HepG2 (cell line): ENCODE measurements at regions not wholly inside any gene's neighbourhood (a gene's known extent, or its start where the extent isn't known, plus 50 kb on each side); places are given as distances from the start of the nearest gene placed in this dataset.

Experiments
- ATAC-seq: fragments of 200-7000 bp; cut with Tn5 transposase; 3 replicates; pipeline ENCODE4 v1.9.1; 2020; ENCODE audit warnings: mild to moderate bottlenecking, moderate library complexity
- BruUV-seq: library from RNA; stranded (reverse); fragments of 400-500 nt; replicated peaks from 2 replicates; lab custom pipeline; 2021; lab: Mats Ljungman, UMichigan
- CTCF ChIA-PET: fragments of 300-600 bp; formaldehyde crosslinking; extraction: SDS; loops from one replicate; lab custom pipeline; 2021; ENCODE audit warnings: low total read pairs, inconsistent platforms, low intra/inter-chr PET ratio; lab: Yijun Ruan, JAX
- POLR2A ChIA-PET: fragments of 350-600 bp; sonication (Branson Sonifier 250); formaldehyde crosslinking; loops from one replicate; lab custom pipeline; 2020; ENCODE audit warnings: antibody characterized with exemption, inconsistent platforms; lab: Yijun Ruan, JAX
- DNase-seq: peaks from one replicate; pipeline ENCODE4 v3.0.0-alpha.2; 2015; ENCODE audit warnings: low spot score
- FAIRE-seq: peaks from 3 replicates; lab custom pipeline; 2011; peaks lifted over from hg19 to GRCh38; lab: Jason Lieb, UNC
- H2AFZ ChIP-seq: one replicate; pipeline ENCODE4 v1.6.1; 2011; ENCODE audit warnings: low read length, inconsistent platforms
- H3K27ac ChIP-seq: fragments of 300-600 bp; 3 replicates; pipeline ENCODE4 v1.8.0; 2011; ENCODE audit warnings: mixed run types, mild to moderate bottlenecking, mixed read lengths, low read length, inconsistent platforms; ENCODE audit not compliant: insufficient read depth; ENCODE audit errors: extremely low read length
- H3K27me3 ChIP-seq, 2 experiments: fragments of 200-600 bp in 1 of 2; 2 replicates in 1 of 2; 3 replicates in 1 of 2; pipeline versions ENCODE4 v1.6.0 to v1.8.0; 2011; ENCODE audit warnings: low read length in 2 of 2, mild to moderate bottlenecking in 2 of 2, moderate library complexity in 2 of 2, inconsistent platforms in 1 of 2; ENCODE audit not compliant: insufficient read depth in 2 of 2, control insufficient read depth in 1 of 2
- H3K36me3 ChIP-seq, 2 experiments: fragments of 200-600 bp in 1 of 2; replicated peaks in 1 of 2; 2 replicates in 1 of 2; 3 replicates in 1 of 2; pipeline versions ENCODE4 v1.5.1 to v1.8.0; 2011; ENCODE audit warnings: low read length in 2 of 2, inconsistent platforms in 1 of 2; ENCODE audit not compliant: insufficient read depth in 2 of 2, control insufficient read depth in 1 of 2
- H3K4me1 ChIP-seq: 2 replicates; pipeline ENCODE4 v1.5.1; 2012; ENCODE audit warnings: low read length, inconsistent platforms; ENCODE audit not compliant: insufficient read depth
- H3K4me2 ChIP-seq: 2 replicates; pipeline ENCODE4 v1.6.0; 2011; ENCODE audit warnings: low read depth, low read length, inconsistent platforms
- H3K4me3 ChIP-seq, 3 experiments: fragments of 200-600 bp in 1 of 3; sonication (generic), shearing (Covaris generic) in 1 of 3; replicated peaks in 1 of 3; 2 replicates each; pipeline ENCODE4 v1.5.1; 2011 to 2016; ENCODE audit warnings: low read length in 3 of 3, inconsistent platforms in 2 of 3, low read depth in 2 of 3, mild to moderate bottlenecking in 2 of 3, control low read depth in 1 of 3, mixed read lengths in 1 of 3; ENCODE audit not compliant: insufficient read depth in 1 of 3
- H3K79me2 ChIP-seq: one replicate; pipeline ENCODE4 v1.6.1; 2011; ENCODE audit warnings: low read length, inconsistent platforms; ENCODE audit not compliant: insufficient read depth
- H3K9ac ChIP-seq: 2 replicates; pipeline ENCODE4 v1.6.0; 2011; ENCODE audit warnings: mild to moderate bottlenecking, low read depth, low read length, inconsistent platforms; ENCODE audit not compliant: insufficient read depth
- H3K9me3 ChIP-seq: 2 replicates; pipeline ENCODE4 v1.5.1; 2012; ENCODE audit warnings: mild to moderate bottlenecking, low read length
- H4K20me1 ChIP-seq: 2 replicates; pipeline ENCODE4 v1.6.0; 2011; ENCODE audit warnings: inconsistent platforms, mild to moderate bottlenecking, low read length, moderate library complexity; ENCODE audit not compliant: insufficient read depth
- ERF ChIP-seq: IDR thresholded peaks from 2 replicates; pipeline ENCODE4 v1.6.1; 2018; ENCODE audit warnings: missing biosample characterization, missing genetic modification reagents
- FOSL1 ChIP-seq: sonication (generic); formaldehyde crosslinking; IDR thresholded peaks from 2 replicates; pipeline ENCODE4 v1.9.0; 2021; ENCODE audit warnings: missing genetic modification reagents, borderline replicate concordance
- RBM39 ChIP-seq: fragments of 200-400 bp; formaldehyde crosslinking; IDR thresholded peaks from one replicate; pipeline ENCODE4 v1.6.1; 2018; ENCODE audit warnings: antibody characterized with exemption, mild to moderate bottlenecking, low read depth, low read length; ENCODE audit not compliant: poor library complexity, severe bottlenecking
- TOPORS ChIP-seq: sonication (generic); formaldehyde crosslinking; IDR thresholded peaks from 2 replicates; pipeline ENCODE4 v1.8.0; 2023; ENCODE audit warnings: mild to moderate bottlenecking, missing genetic modification reagents
- ZFY ChIP-seq: sonication (generic); formaldehyde crosslinking; IDR thresholded peaks from 2 replicates; pipeline ENCODE4 v1.4.0; 2020; ENCODE audit warnings: missing genetic modification reagents
- ZMYM4 ChIP-seq: sonication (generic); formaldehyde crosslinking; IDR thresholded peaks from 2 replicates; pipeline ENCODE4 v1.8.1; 2023; ENCODE audit warnings: mild to moderate bottlenecking, missing genetic modification reagents
- ZNF326 ChIP-seq: sonication (generic); formaldehyde crosslinking; IDR thresholded peaks from 2 replicates; pipeline ENCODE4 v1.4.0; 2020; ENCODE audit warnings: missing genetic modification reagents, borderline replicate concordance
- ZNF431 ChIP-seq: sonication (generic); formaldehyde crosslinking; IDR thresholded peaks from 2 replicates; pipeline ENCODE4 v1.9.0; 2022; ENCODE audit warnings: missing genetic modification reagents, low read depth, mild to moderate bottlenecking, borderline replicate concordance
- ZNF598 ChIP-seq: sonication (generic); formaldehyde crosslinking; IDR thresholded peaks from 2 replicates; pipeline ENCODE4 v1.5.1; 2020; ENCODE audit warnings: mild to moderate bottlenecking, missing genetic modification reagents, borderline replicate concordance
- in situ Hi-C: cut with HindIII; loops from 2 replicates; pipeline ENCODE4 v1.10.0; 2017; ENCODE audit warnings: low pct_unique_long_range_greater_than_20kb; ENCODE audit not compliant: extremely low pct_ligation_motif_present
- intact Hi-C: fragments of 100-400 bp; cut with micrococcal nuclease; formaldehyde crosslinking; loops from one replicate; pipeline ENCODE4 v1.10.0; 2022; ENCODE audit not compliant: unreplicated experiment
- TF ChIP-seq, protein P1 (sequence below): sonication (generic); formaldehyde crosslinking; IDR thresholded peaks from 2 replicates; pipeline ENCODE4 v1.8.0; 2023; ENCODE audit warnings: mild to moderate bottlenecking, missing genetic modification reagents
- TF ChIP-seq, protein P2 (sequence below): sonication (generic); formaldehyde crosslinking; IDR thresholded peaks from 2 replicates; pipeline ENCODE4 v1.5.0; 2020; ENCODE audit warnings: mild to moderate bottlenecking, missing genetic modification reagents

- Histone ChIP-seq H2AFZ (no peak overlapping the region), H3K4me1 (no peaks in the 10 kb centered on the region), H3K4me3 (no peak overlapping the region), H3K27ac (no peak overlapping the region), H3K36me3 (no peaks in the 10 kb centered on the region), H3K27me3 (no peaks in the 10 kb centered on the region), H3K9ac (no peak overlapping the region), H3K4me2 (no peak overlapping the region), H4K20me1 (no peaks in the 10 kb centered on the region), H3K79me2 (no peaks in the 10 kb centered on the region), H3K9me3 (no peaks in the 10 kb centered on the region)
- FAIRE-seq: no peak
- no peak for TF ChIP-seq RBM39
- TF ChIP-seq ZNF431 (CRISPR knock-in tag): no peak
- TF ChIP-seq, protein P1, sequence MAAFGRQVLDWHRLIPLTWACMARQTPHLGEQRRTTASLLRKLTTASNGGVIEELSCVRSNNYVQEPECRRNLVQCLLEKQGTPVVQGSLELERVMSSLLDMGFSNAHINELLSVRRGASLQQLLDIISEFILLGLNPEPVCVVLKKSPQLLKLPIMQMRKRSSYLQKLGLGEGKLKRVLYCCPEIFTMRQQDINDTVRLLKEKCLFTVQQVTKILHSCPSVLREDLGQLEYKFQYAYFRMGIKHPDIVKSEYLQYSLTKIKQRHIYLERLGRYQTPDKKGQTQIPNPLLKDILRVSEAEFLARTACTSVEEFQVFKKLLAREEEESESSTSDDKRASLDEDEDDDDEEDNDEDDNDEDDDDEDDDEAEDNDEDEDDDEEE: no peak
- no peak for TF ChIP-seq TOPORS (CRISPR knock-in tag)
- TF ChIP-seq ZMYM4: no peak
- TF ChIP-seq, protein P2, sequence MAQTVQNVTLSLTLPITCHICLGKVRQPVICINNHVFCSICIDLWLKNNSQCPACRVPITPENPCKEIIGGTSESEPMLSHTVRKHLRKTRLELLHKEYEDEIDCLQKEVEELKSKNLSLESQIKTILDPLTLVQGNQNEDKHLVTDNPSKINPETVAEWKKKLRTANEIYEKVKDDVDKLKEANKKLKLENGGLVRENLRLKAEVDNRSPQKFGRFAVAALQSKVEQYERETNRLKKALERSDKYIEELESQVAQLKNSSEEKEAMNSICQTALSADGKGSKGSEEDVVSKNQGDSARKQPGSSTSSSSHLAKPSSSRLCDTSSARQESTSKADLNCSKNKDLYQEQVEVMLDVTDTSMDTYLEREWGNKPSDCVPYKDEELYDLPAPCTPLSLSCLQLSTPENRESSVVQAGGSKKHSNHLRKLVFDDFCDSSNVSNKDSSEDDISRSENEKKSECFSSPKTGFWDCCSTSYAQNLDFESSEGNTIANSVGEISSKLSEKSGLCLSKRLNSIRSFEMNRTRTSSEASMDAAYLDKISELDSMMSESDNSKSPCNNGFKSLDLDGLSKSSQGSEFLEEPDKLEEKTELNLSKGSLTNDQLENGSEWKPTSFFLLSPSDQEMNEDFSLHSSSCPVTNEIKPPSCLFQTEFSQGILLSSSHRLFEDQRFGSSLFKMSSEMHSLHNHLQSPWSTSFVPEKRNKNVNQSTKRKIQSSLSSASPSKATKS (CRISPR knock-in tag): no peak
- TF ChIP-seq ZNF598 (CRISPR knock-in tag): no peak
- no peak for TF ChIP-seq ZNF326 (CRISPR knock-in tag)
- no peak for TF ChIP-seq ERF (CRISPR knock-in tag)
- TF ChIP-seq FOSL1 (CRISPR knock-in tag): no peak
- no peak for TF ChIP-seq ZFY
- intact Hi-C loops: no loop called here
- no peak for ATAC-seq
- no TSS peak for BruUV-seq
- CTCF ChIA-PET: no interaction called here
- no peak for DNase-seq
- in situ Hi-C loops: no loop called here
- POLR2A ChIA-PET: no interaction called here
Measured at GRCh38 chr2:146847846-146848245, 997.0 kb upstream of the ACVR2A start.
